GM13976 (cell line): ENCODE measurements at regions not wholly inside any gene's neighbourhood (a gene's known extent, or its start where the extent isn't known, plus 50 kb on each side); places are given as distances from the start of the nearest gene placed in this dataset.
"Not testable (repeated sequence)": the region's sequence is repeated elsewhere in the genome, so short reads cannot be mapped to it uniquely, and the experiment has no call there.

Experiments
- DNase-seq: peaks from one replicate; pipeline ENCODE4 v3.0.0; 2012; ENCODE audit warnings: low spot score
- in situ Hi-C: fragments of 300-500 bp; cut with MboI; formaldehyde crosslinking; loops from one replicate; pipeline ENCODE4 v1.12.0; 2022; ENCODE audit warnings: low sequenced_read_pairs, mixed read lengths, inconsistent platforms; ENCODE audit not compliant: unreplicated experiment
- TF ChIP-seq, protein P1 (sequence below): IDR thresholded peaks from 2 replicates; pipeline ENCODE4 v1.5.1; 2012; ENCODE audit warnings: borderline replicate concordance, mild to moderate bottlenecking; ENCODE audit not compliant: insufficient read depth; ENCODE audit errors: extremely low read depth, missing control alignments, control extremely low read depth

- TF ChIP-seq, protein P1, sequence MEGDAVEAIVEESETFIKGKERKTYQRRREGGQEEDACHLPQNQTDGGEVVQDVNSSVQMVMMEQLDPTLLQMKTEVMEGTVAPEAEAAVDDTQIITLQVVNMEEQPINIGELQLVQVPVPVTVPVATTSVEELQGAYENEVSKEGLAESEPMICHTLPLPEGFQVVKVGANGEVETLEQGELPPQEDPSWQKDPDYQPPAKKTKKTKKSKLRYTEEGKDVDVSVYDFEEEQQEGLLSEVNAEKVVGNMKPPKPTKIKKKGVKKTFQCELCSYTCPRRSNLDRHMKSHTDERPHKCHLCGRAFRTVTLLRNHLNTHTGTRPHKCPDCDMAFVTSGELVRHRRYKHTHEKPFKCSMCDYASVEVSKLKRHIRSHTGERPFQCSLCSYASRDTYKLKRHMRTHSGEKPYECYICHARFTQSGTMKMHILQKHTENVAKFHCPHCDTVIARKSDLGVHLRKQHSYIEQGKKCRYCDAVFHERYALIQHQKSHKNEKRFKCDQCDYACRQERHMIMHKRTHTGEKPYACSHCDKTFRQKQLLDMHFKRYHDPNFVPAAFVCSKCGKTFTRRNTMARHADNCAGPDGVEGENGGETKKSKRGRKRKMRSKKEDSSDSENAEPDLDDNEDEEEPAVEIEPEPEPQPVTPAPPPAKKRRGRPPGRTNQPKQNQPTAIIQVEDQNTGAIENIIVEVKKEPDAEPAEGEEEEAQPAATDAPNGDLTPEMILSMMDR: no peak
- in situ Hi-C loops: no loop called here
- DNase-seq: no peak
Observed at GRCh38 chr4:129994715-129995114, 898.8 kb downstream of the C4orf33 start.

GRCh38 chr4:129998436-129999150 is 902.6 kb downstream of the C4orf33 start:
- in situ Hi-C loops: no loop called here
- no peak for DNase-seq
- TF ChIP-seq, protein P1: no peak

DNA sequence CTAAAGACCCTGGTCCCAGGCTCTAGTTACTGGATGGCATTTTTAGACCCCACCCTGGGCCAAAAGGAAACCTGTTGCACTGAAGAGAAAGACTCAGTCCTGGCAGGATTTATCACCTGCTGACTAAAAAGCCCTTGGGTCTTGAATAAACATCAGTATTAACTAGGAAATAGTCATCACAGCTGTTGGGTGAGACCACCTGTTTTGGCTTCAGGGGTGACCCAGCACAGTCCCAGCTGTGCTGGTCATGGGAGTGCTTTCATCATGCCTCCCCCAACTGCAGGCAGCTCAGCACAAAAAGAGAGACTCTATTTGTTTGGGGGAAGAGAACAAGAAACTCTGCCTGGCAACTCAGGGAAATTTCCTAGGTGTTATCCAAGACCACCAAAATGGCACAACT is 903.2 kb downstream of the C4orf33 start:
- DNase-seq: no peak
- TF ChIP-seq, protein P1: no peak
- in situ Hi-C loops: no loop called here

DNA sequence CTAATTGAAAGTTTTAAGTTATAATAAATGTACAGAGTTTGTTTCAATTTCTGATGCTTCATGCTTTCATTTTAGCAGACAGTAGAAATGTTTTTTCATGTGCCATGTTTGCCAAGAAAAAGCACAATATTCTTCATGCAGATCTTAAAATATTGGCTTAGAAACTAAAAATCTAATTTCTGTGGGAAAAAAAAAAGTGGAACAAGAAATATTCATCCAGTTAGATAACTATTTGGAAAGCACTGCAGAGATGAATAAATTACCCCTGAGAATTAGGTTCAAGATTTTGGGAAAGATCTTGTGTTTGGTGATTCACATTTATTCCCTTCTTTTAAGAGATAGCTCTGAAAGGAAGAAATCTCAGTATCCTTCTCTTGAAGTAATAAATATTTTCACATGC is 912.5 kb downstream of the C4orf33 start:
- no peak for DNase-seq
- in situ Hi-C loops: no loop called here
- TF ChIP-seq, protein P1: no peak

GRCh38 chr4:130012806-130013205 is 916.9 kb downstream of the C4orf33 start:
- DNase-seq, in situ Hi-C loops: not testable (repeated sequence)

DNA sequence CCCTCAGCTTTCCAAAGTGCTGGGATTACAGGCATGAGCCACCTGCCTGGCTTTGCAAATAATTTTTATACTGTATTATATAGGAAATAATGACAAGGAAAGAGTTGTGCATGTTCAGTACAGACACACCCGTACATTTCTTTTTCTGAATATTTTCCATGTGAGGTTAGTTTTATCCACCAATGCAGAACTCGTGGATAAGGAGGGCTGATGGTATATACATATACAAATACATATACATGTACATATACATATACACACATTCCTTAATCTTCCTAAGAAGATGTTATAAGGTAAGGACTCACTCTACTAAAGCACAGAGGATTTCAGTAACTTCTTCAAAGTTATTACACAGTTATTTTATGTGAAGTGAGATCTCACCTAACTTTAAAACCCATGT is 925.8 kb downstream of the C4orf33 start:
- DNase-seq: no peak
- TF ChIP-seq, protein P1: no peak
- in situ Hi-C loops: no loop called here

- DNase-seq: no peak
- in situ Hi-C loops: no loop called here
- TF ChIP-seq, protein P1: no peak
Observed at GRCh38 chr4:130023088-130023487, 927.1 kb downstream of the C4orf33 start.
